ELF-1 (cell line): ENCODE measurements at regions not wholly inside any gene's neighbourhood (a gene's known extent, or its start where the extent isn't known, plus 50 kb on each side); places are given as distances from the start of the nearest gene placed in this dataset.

Experiments used
- DNase-seq: peaks from one replicate; pipeline ENCODE4 v3.0.0-alpha.2; 2016; ENCODE audit warnings: low read depth, low spot score

DNA sequence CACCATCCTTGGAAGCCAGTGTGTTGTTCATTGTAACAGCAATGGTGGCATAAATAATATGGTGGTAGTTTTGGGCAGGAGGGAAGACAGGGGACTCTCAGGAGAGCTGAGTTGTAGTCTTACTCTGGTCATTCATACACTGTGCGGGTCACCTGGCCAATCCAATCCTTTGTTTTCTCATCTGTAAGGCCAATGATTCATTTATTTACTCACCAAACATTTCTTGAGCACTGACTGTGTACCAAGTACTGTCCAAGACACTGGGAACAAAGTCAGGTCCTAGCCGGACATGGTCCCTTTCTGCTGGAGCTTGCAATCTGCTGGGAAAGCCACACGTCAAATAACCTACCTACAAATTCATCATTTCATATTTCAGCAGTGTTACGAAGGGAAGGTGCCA, 302.7 kb downstream of the CYP26B1 start:
- no peak for DNase-seq

GRCh38 chr2:71843391-71843850, 304.2 kb downstream of the CYP26B1 start:
- peak; percentile 46 for DNase-seq

GRCh38 chr2:71842744-71843143, 304.9 kb downstream of the CYP26B1 start:
- no peak for DNase-seq

DNA sequence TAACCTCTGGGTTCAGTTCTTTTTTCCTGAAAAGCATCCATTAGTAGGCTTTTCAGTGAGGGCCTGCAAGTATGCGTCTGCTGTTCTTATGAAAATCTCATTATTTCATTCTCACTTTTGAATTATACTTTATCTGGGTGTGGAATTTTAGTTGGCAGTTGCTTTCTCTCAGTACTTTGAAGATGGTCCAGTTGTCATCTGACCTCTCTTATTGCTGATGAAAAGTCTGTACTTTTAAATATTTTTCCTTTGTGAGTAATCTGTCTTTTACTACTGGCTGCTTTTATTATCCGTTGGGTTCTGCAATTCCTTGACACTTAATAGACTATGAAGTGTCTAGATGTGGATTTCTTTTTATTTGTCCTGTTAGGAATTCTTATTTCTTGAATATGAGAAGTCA, 307.8 kb downstream of the CYP26B1 start:
- no peak for DNase-seq

GRCh38 chr2:71834796-71835195, 312.9 kb downstream of the CYP26B1 start:
- DNase-seq, result no peak

- no peak for DNase-seq
These were observed 313.7 kb downstream of the CYP26B1 start for GRCh38 chr2:71833855-71834560.

GRCh38 chr2:71833272-71833671, 314.4 kb downstream of the CYP26B1 start:
- DNase-seq, result no peak

DNA sequence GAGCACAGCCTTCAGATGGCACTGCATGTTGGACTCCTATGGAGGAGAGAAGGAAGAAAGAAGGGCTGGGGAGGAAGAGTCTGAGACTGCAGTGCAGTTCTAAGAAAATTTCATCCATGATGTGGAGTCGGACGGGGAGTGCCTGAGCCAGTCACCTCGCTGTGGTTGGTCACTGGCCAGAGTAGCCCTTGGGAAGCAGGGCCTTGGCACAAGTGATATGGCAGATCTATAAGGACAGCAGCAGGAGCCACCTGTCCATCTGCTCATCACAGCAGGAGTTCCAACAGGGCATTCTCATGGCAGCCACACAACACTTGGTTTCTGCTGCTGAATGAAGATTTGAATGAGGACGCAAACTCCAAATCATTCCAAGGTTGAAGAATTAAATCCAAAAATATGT, 314.8 kb downstream of the CYP26B1 start:
- no peak for DNase-seq

DNA sequence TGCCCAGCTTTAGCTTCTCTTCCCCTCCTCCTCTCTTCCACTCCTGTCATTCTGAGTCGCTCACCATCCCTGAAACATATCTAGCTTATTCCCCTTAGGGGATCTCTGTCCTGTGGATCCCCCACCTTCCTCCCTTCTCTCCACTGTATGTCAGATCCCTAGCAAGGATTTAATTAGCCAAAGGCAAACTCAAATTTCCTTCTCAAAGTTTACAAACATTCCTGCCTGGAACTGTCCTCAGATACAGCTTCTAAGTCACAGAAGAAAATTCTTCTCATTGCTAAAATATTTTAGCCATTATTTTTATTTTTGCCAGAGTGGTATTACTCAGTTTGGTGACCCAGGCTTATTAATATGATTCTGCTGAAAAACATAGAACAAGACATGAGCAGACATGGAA, 315.3 kb downstream of the CYP26B1 start:
- no peak for DNase-seq

DNA sequence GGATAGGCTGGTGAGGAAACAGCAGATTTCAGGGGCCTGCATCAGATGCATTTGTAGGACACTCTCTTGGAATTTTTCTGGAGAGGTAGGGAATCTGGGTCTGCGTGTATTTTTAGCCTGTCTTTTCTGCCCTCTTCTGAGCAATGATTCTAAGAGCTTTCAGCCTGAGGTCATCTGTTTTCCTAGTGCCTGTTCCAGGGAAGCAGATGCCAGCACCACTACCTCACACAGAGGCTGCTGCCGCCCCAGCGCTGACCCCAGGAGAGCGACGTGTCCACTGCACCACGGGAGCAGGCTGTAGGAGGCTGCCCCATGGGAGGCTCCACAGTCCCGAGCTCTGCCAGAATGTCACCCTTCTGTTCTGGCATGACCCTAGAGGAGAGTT, 316.5 kb downstream of the CYP26B1 start:
- peak; percentile 53 for DNase-seq

DNA sequence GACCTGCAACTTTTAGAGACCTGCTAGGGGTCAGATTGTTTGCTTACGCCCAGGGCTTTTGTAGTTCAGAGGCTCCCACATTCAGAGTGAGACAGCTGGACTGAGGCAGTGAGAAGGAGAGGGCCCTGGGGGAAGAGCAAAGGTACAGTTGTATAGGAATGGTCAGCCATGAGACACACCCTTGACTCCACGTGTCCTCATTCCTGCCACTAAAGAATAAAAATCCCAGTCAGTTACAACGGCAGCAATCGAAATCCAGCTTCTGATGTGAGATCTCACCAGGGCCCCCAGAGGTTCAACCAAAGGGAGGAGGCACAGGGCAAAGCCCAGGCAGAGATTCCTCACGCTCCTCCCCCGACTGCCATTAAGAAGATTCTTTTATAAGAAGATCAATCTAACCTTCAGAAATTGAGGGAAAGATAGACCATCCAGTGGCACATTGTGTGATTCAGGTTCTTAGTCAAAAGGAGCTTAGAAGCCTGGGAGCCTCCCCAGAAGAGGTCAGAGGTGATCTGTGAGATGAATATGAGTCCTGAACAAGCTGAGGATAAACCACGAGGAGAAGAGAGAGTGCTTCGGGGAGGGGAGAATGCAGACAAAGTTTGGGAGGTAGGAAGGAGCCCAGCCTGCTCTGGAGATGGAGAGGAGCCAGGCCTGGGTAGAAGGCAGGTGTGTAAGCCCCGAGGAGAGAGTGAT, 317.0 kb downstream of the CYP26B1 start:
- DNase-seq, result no peak

GRCh38 chr2:71829008-71829407, 318.7 kb downstream of the CYP26B1 start:
- no peak for DNase-seq

- DNase-seq, result no peak
These were observed 319.7 kb downstream of the CYP26B1 start for GRCh38 chr2:71827973-71828372.

- DNase-seq, result no peak
These were observed 320.1 kb downstream of the CYP26B1 start for GRCh38 chr2:71827524-71827901.

DNA sequence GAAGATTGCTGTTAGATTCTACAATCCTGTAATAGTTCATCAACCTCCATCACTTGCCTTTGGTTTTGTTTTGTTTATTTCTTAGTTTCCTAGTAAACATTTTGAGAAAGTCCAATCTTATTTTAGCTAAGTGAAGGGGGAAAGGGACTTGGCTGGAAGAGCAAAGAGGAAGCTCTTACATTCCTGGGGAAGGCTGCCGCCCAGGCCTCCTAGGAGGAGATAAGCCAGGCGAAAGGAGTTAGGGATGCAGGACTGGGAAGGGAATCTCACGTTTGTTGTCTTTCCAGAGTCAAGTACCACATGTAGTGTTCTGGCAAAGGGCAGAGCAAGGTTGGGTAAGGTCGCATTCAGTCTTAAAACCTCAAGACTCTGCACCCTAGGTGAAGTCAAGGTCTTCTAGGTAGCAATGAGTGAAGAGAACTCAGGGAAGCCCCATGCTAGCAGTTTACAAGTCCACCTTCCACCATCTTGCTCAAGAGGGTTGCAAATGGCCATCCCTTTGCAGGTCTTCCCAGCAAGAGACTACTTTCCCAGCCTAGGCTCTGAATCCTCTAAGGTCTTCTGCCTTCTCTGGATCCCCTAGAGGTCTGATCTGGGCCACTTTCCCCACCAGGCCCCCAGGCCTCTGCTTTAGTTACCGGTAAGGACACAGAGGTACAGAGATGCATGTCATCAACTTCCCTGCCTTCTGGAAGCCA, 320.7 kb downstream of the CYP26B1 start:
- no peak for DNase-seq

DNA sequence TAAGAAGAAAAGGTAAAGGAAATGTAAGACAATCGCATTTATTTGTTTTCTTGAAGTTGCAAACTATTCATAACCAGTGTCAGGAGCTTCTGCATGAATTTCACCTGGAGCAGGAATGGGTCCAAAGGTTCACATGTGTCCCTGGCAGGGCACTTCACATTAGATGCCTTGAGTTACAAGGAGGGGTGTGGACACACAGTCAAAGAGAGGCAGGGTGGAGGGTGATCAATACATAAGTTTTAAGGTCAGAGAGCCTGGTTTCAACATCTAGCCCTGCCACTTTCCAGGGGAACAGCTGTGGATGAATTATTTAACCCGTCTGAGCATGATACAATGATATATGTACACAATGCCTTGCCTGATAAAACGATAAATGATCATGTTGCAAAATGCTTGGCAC, 321.4 kb downstream of the CYP26B1 start:
- DNase-seq, result no peak

GRCh38 chr2:71824436-71824835, 323.2 kb downstream of the CYP26B1 start:
- no peak for DNase-seq

- no peak for DNase-seq
These were observed 324.1 kb downstream of the CYP26B1 start for GRCh38 chr2:71823526-71823925.

GRCh38 chr2:71822463-71822862, 325.2 kb downstream of the CYP26B1 start:
- no peak for DNase-seq

- DNase-seq, result no peak
These were observed 325.8 kb downstream of the CYP26B1 start for GRCh38 chr2:71821856-71822255.

DNA sequence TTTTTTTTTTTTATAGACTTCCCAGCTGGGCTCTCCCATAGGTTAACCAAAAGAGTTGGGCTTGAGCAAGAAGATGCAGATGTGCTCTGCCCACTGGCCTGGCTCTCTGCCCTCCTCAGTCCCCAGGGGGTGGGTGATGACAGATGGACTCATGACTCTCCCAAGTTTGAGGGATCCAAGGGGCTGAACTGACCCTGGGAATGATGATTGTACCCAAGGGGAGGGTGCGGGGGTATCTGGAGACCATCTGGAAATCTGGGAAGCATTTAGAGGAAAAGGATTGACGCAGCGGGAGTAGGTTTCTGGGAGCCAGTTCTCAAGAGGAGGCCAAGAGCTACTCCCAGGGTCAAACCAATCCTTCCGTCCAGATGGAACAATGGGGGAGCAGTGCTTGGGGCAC, 330.8 kb downstream of the CYP26B1 start:
- no peak for DNase-seq

DNA sequence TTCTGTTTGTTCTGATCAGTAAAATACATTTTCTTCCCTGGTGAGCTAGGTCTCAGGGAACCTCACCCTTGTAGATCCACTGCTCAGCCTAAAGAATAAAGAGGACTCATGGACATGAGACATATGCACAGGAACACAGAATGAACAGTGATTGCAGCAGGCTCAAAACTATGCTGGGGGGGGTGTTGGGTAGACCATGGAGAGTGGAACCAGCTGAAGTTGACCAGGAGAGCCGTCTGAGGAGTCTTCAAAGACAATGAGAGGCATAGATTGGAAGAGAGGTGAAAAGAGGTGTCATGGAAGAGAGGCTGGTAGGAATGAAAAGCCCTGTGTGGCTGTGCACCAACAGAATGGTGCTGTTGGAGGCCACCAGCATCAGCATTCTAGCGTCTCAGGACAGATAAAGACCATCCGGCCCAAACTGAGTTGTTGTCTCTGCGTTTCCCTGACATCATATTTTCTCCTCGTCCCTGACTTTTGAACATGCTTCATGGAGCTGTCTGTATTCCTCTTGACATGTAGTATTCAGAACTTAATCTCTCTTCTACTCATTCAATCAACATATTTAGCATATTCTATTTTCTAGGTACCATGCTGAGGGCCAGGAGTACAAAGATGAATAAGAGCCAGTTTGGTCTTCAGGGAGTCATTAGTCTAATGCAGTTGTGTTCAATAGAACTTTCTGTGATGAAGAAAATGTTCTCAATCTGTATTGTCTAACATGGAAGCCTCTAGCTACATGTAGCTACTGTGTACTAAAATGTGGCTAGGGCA, 331.8 kb downstream of the CYP26B1 start:
- no peak for DNase-seq
